ENCODE measurements at regions not wholly inside any gene's neighbourhood (a gene's known extent, or its start where the extent isn't known, plus 50 kb on each side); places are given as distances from the start of the nearest gene placed in this dataset.

DNA sequence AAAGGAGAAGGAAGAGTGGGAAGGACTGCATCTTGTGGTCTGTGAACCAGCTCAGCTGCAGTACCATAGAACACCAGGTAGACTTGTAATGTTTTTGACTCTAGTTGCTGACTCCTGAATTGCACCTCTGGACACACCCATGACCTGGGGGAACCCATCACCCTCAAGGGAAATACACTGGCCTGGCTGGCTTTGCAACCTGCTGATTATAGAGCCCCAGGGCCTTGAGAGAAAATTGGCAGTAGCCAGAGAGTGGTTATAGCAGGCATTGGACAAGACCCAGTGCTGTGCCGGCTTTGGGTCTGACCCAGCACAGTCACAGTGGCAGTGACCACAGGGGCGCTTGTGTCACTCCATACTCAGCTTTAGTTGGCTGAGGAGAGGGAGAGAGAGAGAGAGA is 902.3 kb downstream of the GRID1 start:
- TF ChIP-seq, protein P1, sequence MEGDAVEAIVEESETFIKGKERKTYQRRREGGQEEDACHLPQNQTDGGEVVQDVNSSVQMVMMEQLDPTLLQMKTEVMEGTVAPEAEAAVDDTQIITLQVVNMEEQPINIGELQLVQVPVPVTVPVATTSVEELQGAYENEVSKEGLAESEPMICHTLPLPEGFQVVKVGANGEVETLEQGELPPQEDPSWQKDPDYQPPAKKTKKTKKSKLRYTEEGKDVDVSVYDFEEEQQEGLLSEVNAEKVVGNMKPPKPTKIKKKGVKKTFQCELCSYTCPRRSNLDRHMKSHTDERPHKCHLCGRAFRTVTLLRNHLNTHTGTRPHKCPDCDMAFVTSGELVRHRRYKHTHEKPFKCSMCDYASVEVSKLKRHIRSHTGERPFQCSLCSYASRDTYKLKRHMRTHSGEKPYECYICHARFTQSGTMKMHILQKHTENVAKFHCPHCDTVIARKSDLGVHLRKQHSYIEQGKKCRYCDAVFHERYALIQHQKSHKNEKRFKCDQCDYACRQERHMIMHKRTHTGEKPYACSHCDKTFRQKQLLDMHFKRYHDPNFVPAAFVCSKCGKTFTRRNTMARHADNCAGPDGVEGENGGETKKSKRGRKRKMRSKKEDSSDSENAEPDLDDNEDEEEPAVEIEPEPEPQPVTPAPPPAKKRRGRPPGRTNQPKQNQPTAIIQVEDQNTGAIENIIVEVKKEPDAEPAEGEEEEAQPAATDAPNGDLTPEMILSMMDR (IDR thresholded peaks at IDR 0.05): no peak
- TF ChIP-seq POLR2A (IDR thresholded peaks at IDR 0.05; ENCODE audit: low read depth): no peak
- TF ChIP-seq EP300 (IDR thresholded peaks at IDR 0.05): no peak
